ENCODE measurements at regions not wholly inside any gene's neighbourhood (a gene's known extent, or its start where the extent isn't known, plus 50 kb on each side); places are given as distances from the start of the nearest gene placed in this dataset.
A peak's percentile ranks its signal among the peaks of the same experiment; 100 is the strongest.

DNA sequence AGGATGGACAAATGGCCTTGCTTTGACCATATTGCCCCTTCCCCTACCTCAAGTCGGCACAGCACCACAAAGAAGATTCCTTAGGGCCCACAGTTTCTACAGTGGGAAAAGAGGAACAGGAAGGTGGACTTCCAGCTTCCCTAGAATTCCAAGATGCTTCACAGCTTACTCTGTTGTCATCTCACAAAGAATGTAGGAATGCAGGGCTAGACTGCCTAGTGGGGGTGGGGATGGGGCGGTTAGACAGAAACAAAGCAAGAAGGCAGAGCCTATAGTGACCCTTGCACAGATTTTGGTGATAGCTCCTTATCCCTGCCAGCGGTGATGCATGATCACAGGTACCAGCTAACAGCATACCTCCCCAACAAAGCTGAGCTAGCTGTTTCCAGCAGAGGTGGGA lies 607.6 kb upstream of the MAN1A1 start:
- H3K9me3 ChIP-seq (ENCODE audit: severe bottlenecking), result no peaks in the 10 kb centered on the region
- ATAC-seq (ENCODE audit: low read depth), result no peak
- no peak overlapping the region for H3K4me3 ChIP-seq (ENCODE audit: severe bottlenecking)
- H3K36me3 ChIP-seq (ENCODE audit: low read depth), result no peaks in the 10 kb centered on the region
- H3K27ac ChIP-seq (ENCODE audit: poor library complexity, severe bottlenecking), result no peak overlapping the region
- no peaks in the 10 kb centered on the region for H3K4me1 ChIP-seq (ENCODE audit: insufficient read depth, poor library complexity, severe bottlenecking)
- no peaks in the 10 kb centered on the region for H3K27me3 ChIP-seq (ENCODE audit: insufficient read depth, poor library complexity, severe bottlenecking)
- no peak for TF ChIP-seq CTCF (IDR thresholded peaks at IDR 0.05; ENCODE audit: poor library complexity, severe bottlenecking)
- no peak for DNase-seq (ENCODE audit: low spot score)

DNA sequence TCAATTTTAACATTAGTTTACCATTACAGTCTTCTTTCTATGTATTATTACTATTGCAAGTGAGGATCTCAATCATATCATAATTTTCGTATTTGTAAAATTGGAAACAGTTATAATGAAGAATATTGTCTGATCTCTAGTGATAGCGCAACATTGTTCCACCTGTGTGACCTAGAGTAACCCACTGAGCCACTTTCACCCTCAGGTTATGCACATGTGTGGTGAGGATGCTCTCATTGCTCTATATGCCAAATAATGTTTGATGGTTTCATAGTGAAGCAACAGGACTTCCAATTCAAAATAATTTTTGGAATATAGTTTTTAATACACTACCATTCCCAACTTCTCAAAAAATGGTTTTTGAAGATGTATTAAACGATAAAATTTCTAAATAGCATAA lies 603.1 kb upstream of the MAN1A1 start:
- no peak overlapping the region for H3K27ac ChIP-seq (ENCODE audit: poor library complexity, severe bottlenecking)
- no peak for ATAC-seq (ENCODE audit: low read depth)
- DNase-seq (ENCODE audit: low spot score), result no peak

GRCh38 chr6:119950681-119951080 lies 601.1 kb upstream of the MAN1A1 start:
- ATAC-seq (ENCODE audit: low read depth), result peak; percentile 29; the same call in 1 of the 3 replicates
- DNase-seq (ENCODE audit: low spot score), result no peak
- Histone ChIP-seq H3K27ac (ENCODE audit: poor library complexity, severe bottlenecking) (no peak overlapping the region), H3K36me3 (ENCODE audit: low read depth) (no peaks in the 10 kb centered on the region), H3K4me1 (ENCODE audit: insufficient read depth, poor library complexity, severe bottlenecking) (peaks cover 12% of the 10 kb centered on the region), H3K4me3 (ENCODE audit: severe bottlenecking) (no peak overlapping the region), H3K27me3 (ENCODE audit: insufficient read depth, poor library complexity, severe bottlenecking) (no peaks in the 10 kb centered on the region), H3K9me3 (ENCODE audit: severe bottlenecking) (no peaks in the 10 kb centered on the region)
- no peak for TF ChIP-seq CTCF (IDR thresholded peaks at IDR 0.05; ENCODE audit: poor library complexity, severe bottlenecking)

More for the DNA sequence above, 603.1 kb upstream of the MAN1A1 start:
- Histone ChIP-seq H3K4me3 (ENCODE audit: severe bottlenecking) (no peak overlapping the region), H3K27me3 (ENCODE audit: insufficient read depth, poor library complexity, severe bottlenecking) (no peaks in the 10 kb centered on the region), H3K9me3 (ENCODE audit: severe bottlenecking) (no peaks in the 10 kb centered on the region), H3K36me3 (ENCODE audit: low read depth) (no peaks in the 10 kb centered on the region), H3K4me1 (ENCODE audit: insufficient read depth, poor library complexity, severe bottlenecking) (peaks cover 12% of the 10 kb centered on the region)
- no peak for TF ChIP-seq CTCF (IDR thresholded peaks at IDR 0.05; ENCODE audit: poor library complexity, severe bottlenecking)

DNA sequence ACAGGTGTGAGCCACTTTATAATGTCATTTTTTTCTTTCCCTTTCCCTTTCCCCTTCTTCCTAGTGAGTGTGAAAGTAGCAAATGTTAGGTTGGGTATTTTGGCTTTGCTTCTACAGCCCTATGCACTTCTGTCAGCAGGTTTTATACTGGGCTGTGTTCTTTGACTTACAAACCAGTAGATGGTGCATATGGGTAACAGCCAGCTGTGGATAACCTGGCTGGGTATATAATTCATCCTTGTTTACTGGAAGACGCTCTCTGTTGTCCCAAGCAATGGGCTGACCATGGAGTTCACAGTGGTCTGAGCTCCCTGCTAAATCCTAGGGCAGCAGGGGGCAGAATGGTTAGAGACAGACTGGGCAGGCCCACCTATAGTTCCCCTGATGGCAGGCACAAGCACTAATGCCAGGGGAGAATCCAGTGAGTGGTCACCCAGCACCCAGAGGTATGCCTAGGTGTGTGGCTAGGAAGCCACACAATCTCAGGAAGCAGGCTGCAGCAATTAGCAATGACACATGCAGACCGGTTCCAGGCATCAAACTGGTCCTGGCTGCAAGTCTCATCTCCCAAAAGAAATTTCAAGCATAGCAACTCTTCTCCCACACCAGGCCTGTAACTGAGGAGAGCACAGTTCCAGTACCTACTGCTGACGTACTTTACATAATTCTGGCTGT lies 592.7 kb upstream of the MAN1A1 start:
- TF ChIP-seq CTCF (IDR thresholded peaks at IDR 0.05; ENCODE audit: poor library complexity, severe bottlenecking), result no peak
- H3K9me3 ChIP-seq (ENCODE audit: severe bottlenecking), result no peaks in the 10 kb centered on the region
- H3K27ac ChIP-seq (ENCODE audit: poor library complexity, severe bottlenecking), result no peak overlapping the region
- H3K36me3 ChIP-seq (ENCODE audit: low read depth), result no peaks in the 10 kb centered on the region
- ATAC-seq (ENCODE audit: low read depth) (no peak), DNase-seq (ENCODE audit: low spot score) (no peak)
- no peaks in the 10 kb centered on the region for H3K4me1 ChIP-seq (ENCODE audit: insufficient read depth, poor library complexity, severe bottlenecking)
- H3K27me3 ChIP-seq (ENCODE audit: insufficient read depth, poor library complexity, severe bottlenecking), result no peaks in the 10 kb centered on the region
- no peak overlapping the region for H3K4me3 ChIP-seq (ENCODE audit: severe bottlenecking)

DNA sequence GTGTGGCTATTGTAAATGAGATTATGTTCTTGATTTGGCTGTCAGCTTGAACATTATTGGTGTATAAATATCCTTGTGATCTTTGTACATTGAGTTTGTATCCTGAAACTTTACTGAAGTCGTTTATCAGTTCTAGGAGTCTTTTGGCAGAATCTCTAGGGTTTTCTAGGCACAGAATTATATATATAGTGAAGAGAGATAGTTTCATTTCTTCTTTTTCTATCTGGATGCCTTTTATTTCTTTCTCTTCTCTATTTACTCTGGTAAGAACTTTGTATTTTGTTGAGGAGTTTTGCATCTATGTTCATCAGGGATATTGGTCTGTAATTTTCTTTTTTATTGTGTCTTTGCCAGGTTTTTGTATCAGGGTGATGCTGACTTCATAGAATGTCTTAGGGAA lies 589.2 kb upstream of the MAN1A1 start:
- H3K9me3 ChIP-seq (ENCODE audit: severe bottlenecking), result no peaks in the 10 kb centered on the region
- ATAC-seq (ENCODE audit: low read depth) (no peak), DNase-seq (ENCODE audit: low spot score) (no peak)
- H3K36me3 ChIP-seq (ENCODE audit: low read depth), result no peaks in the 10 kb centered on the region
- no peak overlapping the region for H3K27ac ChIP-seq (ENCODE audit: poor library complexity, severe bottlenecking)
- no peak overlapping the region for H3K4me3 ChIP-seq (ENCODE audit: severe bottlenecking)
- no peaks in the 10 kb centered on the region for H3K4me1 ChIP-seq (ENCODE audit: insufficient read depth, poor library complexity, severe bottlenecking)
- no peak for TF ChIP-seq CTCF (IDR thresholded peaks at IDR 0.05; ENCODE audit: poor library complexity, severe bottlenecking)
- no peaks in the 10 kb centered on the region for H3K27me3 ChIP-seq (ENCODE audit: insufficient read depth, poor library complexity, severe bottlenecking)
